Neuronal stem cell (in vitro differentiated cells): ENCODE measurements at regions not wholly inside any gene's neighbourhood (a gene's known extent, or its start where the extent isn't known, plus 50 kb on each side); places are given as distances from the start of the nearest gene placed in this dataset.

ENCODE experiments used
- DNase-seq: peaks from one replicate; pipeline ENCODE4 v3.0.0-alpha.2; 2013; ENCODE audit warnings: low spot score
- H2AFZ ChIP-seq: one replicate; pipeline ENCODE4 v1.6.1; 2013; ENCODE audit warnings: mild to moderate bottlenecking, low read length, inconsistent platforms
- H2AK5ac ChIP-seq: 2 replicates; pipeline ENCODE4 v1.6.1; 2013; ENCODE audit warnings: low read depth, mild to moderate bottlenecking, inconsistent platforms, low read length, moderate library complexity, mixed read lengths
- H2BK120ac ChIP-seq: 2 replicates; pipeline ENCODE4 v1.6.1; 2013; ENCODE audit warnings: low read depth, mild to moderate bottlenecking, inconsistent platforms, low read length, moderate library complexity, mixed read lengths
- H2BK12ac ChIP-seq: one replicate; pipeline ENCODE4 v1.6.1; 2013; ENCODE audit warnings: low read length, inconsistent platforms
- H2BK15ac ChIP-seq: 2 replicates; pipeline ENCODE4 v1.6.1; 2013; ENCODE audit warnings: mild to moderate bottlenecking, low read length, inconsistent platforms, mixed read lengths
- H2BK5ac ChIP-seq: one replicate; pipeline ENCODE4 v1.6.1; 2013; ENCODE audit warnings: inconsistent platforms, mild to moderate bottlenecking, low read length, moderate library complexity
- H3K14ac ChIP-seq: one replicate; pipeline ENCODE4 v1.6.1; 2013; ENCODE audit warnings: low read length, inconsistent platforms
- H3K18ac ChIP-seq: 2 replicates; pipeline ENCODE4 v1.6.1; 2013; ENCODE audit warnings: low read length, inconsistent platforms
- H3K23ac ChIP-seq: 2 replicates; pipeline ENCODE4 v1.6.1; 2013; ENCODE audit warnings: low read depth, mild to moderate bottlenecking, mixed read lengths, low read length, inconsistent platforms; ENCODE audit not compliant: poor library complexity
- H3K27ac ChIP-seq: replicated peaks from 3 replicates; pipeline ENCODE4 v1.5.1; 2013; ENCODE audit warnings: low read length, inconsistent platforms
- H3K27me3 ChIP-seq, 3 experiments: 2 replicates each; pipeline ENCODE4 v1.6.1; 2013; ENCODE audit warnings: low read length in 3 of 3, mild to moderate bottlenecking in 2 of 3, inconsistent platforms in 1 of 3, low read depth in 1 of 3, mixed read lengths in 1 of 3, moderate library complexity in 1 of 3; ENCODE audit not compliant: control insufficient read depth in 3 of 3, insufficient read depth in 3 of 3
- H3K36me3 ChIP-seq, 2 donors: replicated peaks in 1 of 2; 2 replicates each; pipeline ENCODE4 v1.6.1; 2013; ENCODE audit warnings: low read length in 2 of 2; ENCODE audit not compliant: control insufficient read depth in 2 of 2, insufficient read depth in 2 of 2
- H3K4ac ChIP-seq: 2 replicates; pipeline ENCODE4 v1.6.1; 2013; ENCODE audit warnings: inconsistent platforms, mild to moderate bottlenecking, low read length, moderate library complexity
- H3K4me1 ChIP-seq, 2 donors: 1 replicate in 1 of 2; 2 replicates in 1 of 2; pipeline ENCODE4 v1.6.1; 2013; ENCODE audit warnings: low read length in 2 of 2, low read depth in 1 of 2; ENCODE audit not compliant: control insufficient read depth in 2 of 2, insufficient read depth in 1 of 2
- H3K4me2 ChIP-seq: one replicate; pipeline ENCODE4 v1.6.1; 2013; ENCODE audit warnings: mild to moderate bottlenecking, low read length, inconsistent platforms; ENCODE audit not compliant: insufficient read depth, poor library complexity, severe bottlenecking
- H3K4me3 ChIP-seq, 2 donors: 2 replicates each; pipeline ENCODE4 v1.5.1; 2013; ENCODE audit warnings: low read length in 2 of 2, mild to moderate bottlenecking in 2 of 2, inconsistent platforms in 1 of 2, moderate library complexity in 1 of 2
- H3K79me1 ChIP-seq: one replicate; pipeline ENCODE4 v1.6.1; 2013; ENCODE audit warnings: low read depth, mild to moderate bottlenecking, inconsistent platforms, low read length, moderate library complexity
- H3K9ac ChIP-seq: one replicate; pipeline ENCODE4 v1.6.1; 2013; ENCODE audit warnings: mild to moderate bottlenecking, low read depth, low read length, inconsistent platforms; ENCODE audit not compliant: poor library complexity
- H3K9me3 ChIP-seq, 2 donors: replicated peaks in 1 of 2; 2 replicates each; pipeline versions ENCODE3 to v1.6.1; 2013; ENCODE audit warnings: low read length in 2 of 2, mild to moderate bottlenecking in 2 of 2, inconsistent platforms in 1 of 2, low read depth in 1 of 2, mixed read lengths in 1 of 2, moderate library complexity in 1 of 2; ENCODE audit not compliant: control insufficient read depth in 2 of 2, insufficient read depth in 1 of 2
- H4K8ac ChIP-seq: one replicate; pipeline ENCODE4 v1.6.1; 2013; ENCODE audit warnings: low read depth, mild to moderate bottlenecking, inconsistent platforms, low read length, moderate library complexity
- H4K91ac ChIP-seq: one replicate; pipeline ENCODE4 v1.6.1; 2013; ENCODE audit warnings: low read length, low read depth, mild to moderate bottlenecking, inconsistent platforms; ENCODE audit not compliant: poor library complexity
- WGBS, 2 donors: extraction: QIAGEN DNeasy Blood & Tissue Kit; methylation state at CpG; one replicate each; pipeline ENCODE4 v1.1.7; 2013; ENCODE audit warnings: missing lambda C conversion rate in 2 of 2, mixed read lengths in 1 of 2; ENCODE audit not compliant: insufficient read length in 2 of 2, insufficient replicate concordance in 1 of 2; ENCODE audit errors: extremely low coverage in 2 of 2; 5-methylcytosine and 5-hydroxymethylcytosine counted together

- Histone ChIP-seq H2BK5ac (no peak overlapping the region), H2AK5ac (no peak overlapping the region), H3K23ac (no peak overlapping the region), H3K27ac (no peak overlapping the region), H3K79me1 (no peaks in the 10 kb centered on the region), H2BK15ac (no peak overlapping the region), H3K4me1 (peaks cover 0 to 3% of the 10 kb centered on the region in 2 donors), H3K27me3 (no peaks in the 10 kb centered on the region), H3K4me2 (no peak overlapping the region), H2BK12ac (no peak overlapping the region), H3K9ac (no peak overlapping the region), H3K18ac (no peak overlapping the region), H2BK120ac (no peak overlapping the region), H4K8ac (no peak overlapping the region), H4K91ac (no peak overlapping the region), H2AFZ (no peak overlapping the region), H3K36me3 (no peaks in the 10 kb centered on the region), H3K4me3 (no peak overlapping the region), H3K4ac (no peak overlapping the region), H3K14ac (no peak overlapping the region), H3K9me3 (no peaks in the 10 kb centered on the region)
- WGBS, 2 donors: no CpG with 5 or more reads among the region's 6 CpGs
- DNase-seq: no peak
Observed at GRCh38 chr11:31959716-31960115, 131.2 kb upstream of the RCN1 start.

GRCh38 chr11:31958076-31958735 lies 132.7 kb upstream of the RCN1 start:
- peak; percentile 74 for DNase-seq
- no peak overlapping the region for H3K27ac ChIP-seq
- WGBS, 2 donors: no CpG with 5 or more reads among the region's 15 CpGs

GRCh38 chr11:31957674-31958073 lies 133.2 kb upstream of the RCN1 start:
- Histone ChIP-seq H3K27ac (no peak overlapping the region), H2AFZ (peak overlapping the region; percentile 81), H3K9me3 (no peaks in the 10 kb centered on the region), H2AK5ac (peak overlapping the region; percentile 69), H4K8ac (no peak overlapping the region), H3K27me3 (no peaks in the 10 kb centered on the region), H2BK120ac (no peak overlapping the region), H3K4me3 (no peak overlapping the region), H3K14ac (no peak overlapping the region), H3K4me1 (peaks cover 0 to 3% of the 10 kb centered on the region in 2 donors), H3K23ac (no peak overlapping the region), H2BK12ac (no peak overlapping the region), H3K18ac (no peak overlapping the region), H3K79me1 (no peaks in the 10 kb centered on the region), H3K4ac (no peak overlapping the region), H3K9ac (no peak overlapping the region), H4K91ac (no peak overlapping the region), H3K4me2 (no peak overlapping the region), H3K36me3 (no peaks in the 10 kb centered on the region), H2BK5ac (no peak overlapping the region), H2BK15ac (peak overlapping the region; percentile 32)
- no CpG with 5 or more reads among the region's 7 CpGs for WGBS, 2 donors
- no peak for DNase-seq

More at GRCh38 chr11:31958076-31958735, 132.7 kb upstream of the RCN1 start:
- Histone ChIP-seq H3K4me1 (peaks cover 0 to 3% of the 10 kb centered on the region in 2 donors), H2BK5ac (no peak overlapping the region), H3K27me3 (no peaks in the 10 kb centered on the region), H2AFZ (peak overlapping the region; percentile 81), H3K14ac (no peak overlapping the region), H3K36me3 (no peaks in the 10 kb centered on the region), H2AK5ac (no peak overlapping the region), H4K91ac (no peak overlapping the region), H3K4ac (no peak overlapping the region), H3K9me3 (no peaks in the 10 kb centered on the region), H3K18ac (no peak overlapping the region), H2BK12ac (no peak overlapping the region), H4K8ac (no peak overlapping the region), H3K79me1 (no peaks in the 10 kb centered on the region), H3K4me2 (no peak overlapping the region), H3K23ac (no peak overlapping the region), H2BK120ac (no peak overlapping the region), H2BK15ac (no peak overlapping the region), H3K9ac (no peak overlapping the region), H3K4me3 (no peak overlapping the region)

- H3K36me3 ChIP-seq: no peaks in the 10 kb centered on the region
- no peaks in the 10 kb centered on the region for H3K9me3 ChIP-seq
- no peak overlapping the region for H3K23ac ChIP-seq
- no peak overlapping the region for H4K91ac ChIP-seq
- H3K4me1 ChIP-seq: peaks cover 0 to 3% of the 10 kb centered on the region in 2 donors
- no CpG with 5 or more reads among the region's 3 CpGs for WGBS, 2 donors
- no peak overlapping the region for H3K9ac ChIP-seq
- no peak overlapping the region for H3K4ac ChIP-seq
- no peak overlapping the region for H4K8ac ChIP-seq
- H2AK5ac ChIP-seq: no peak overlapping the region
- no peak for DNase-seq
- H3K4me3 ChIP-seq: no peak overlapping the region
- no peak overlapping the region for H2BK5ac ChIP-seq
- H3K27me3 ChIP-seq: no peaks in the 10 kb centered on the region
- no peak overlapping the region for H3K14ac ChIP-seq
- no peak overlapping the region for H3K4me2 ChIP-seq
- no peak overlapping the region for H2AFZ ChIP-seq
- no peak overlapping the region for H3K18ac ChIP-seq
- no peaks in the 10 kb centered on the region for H3K79me1 ChIP-seq
- H3K27ac ChIP-seq: no peak overlapping the region
- H2BK12ac ChIP-seq: no peak overlapping the region
- no peak overlapping the region for H2BK120ac ChIP-seq
- no peak overlapping the region for H2BK15ac ChIP-seq
Observed at GRCh38 chr11:31956310-31956709, 134.6 kb upstream of the RCN1 start.
